Smooth muscle cell (in vitro differentiated cells): ENCODE measurements at regions not wholly inside any gene's neighbourhood (a gene's known extent, or its start where the extent isn't known, plus 50 kb on each side); places are given as distances from the start of the nearest gene placed in this dataset.

Source experiments
- DNase-seq: peaks from one replicate; lab custom pipeline; 2025; ENCODE audit not compliant: unreplicated experiment; lab: John Stamatoyannopoulos, UW
- H2AFZ ChIP-seq: fragments of 200-600 bp; sonication (generic); 2 replicates; pipeline ENCODE4 v1.6.0; 2016; ENCODE audit warnings: antibody characterized with exemption, low read depth, mild to moderate bottlenecking
- H3F3A ChIP-seq: fragments of 200-600 bp; sonication (generic); 2 replicates; pipeline ENCODE4 v1.6.0; 2017; ENCODE audit warnings: antibody characterized with exemption, low read depth
- H3K27ac ChIP-seq: fragments of 200-600 bp; sonication (generic); 2 replicates; pipeline ENCODE4 v1.5.1; 2016; ENCODE audit warnings: low read depth, mild to moderate bottlenecking
- H3K27me3 ChIP-seq: fragments of 200-600 bp; sonication (generic); 2 replicates; pipeline ENCODE4 v1.6.1; 2016; ENCODE audit warnings: low read depth, mild to moderate bottlenecking
- H3K36me3 ChIP-seq: fragments of 200-600 bp; sonication (generic); 2 replicates; pipeline ENCODE4 v1.5.1; 2016; ENCODE audit warnings: low read depth
- H3K4me1 ChIP-seq: fragments of 200-600 bp; sonication (generic); 2 replicates; pipeline ENCODE4 v1.5.1; 2016; ENCODE audit warnings: low read depth
- H3K4me2 ChIP-seq: fragments of 200-600 bp; sonication (generic); 2 replicates; pipeline ENCODE4 v1.6.0; 2016; ENCODE audit warnings: mild to moderate bottlenecking
- H3K4me3 ChIP-seq: fragments of 200-600 bp; sonication (generic); 2 replicates; pipeline ENCODE4 v1.5.1; 2016; ENCODE audit warnings: mild to moderate bottlenecking
- H3K79me2 ChIP-seq: fragments of 200-600 bp; sonication (generic); 2 replicates; pipeline ENCODE4 v1.6.0; 2016; ENCODE audit warnings: low read depth, mild to moderate bottlenecking
- H3K9ac ChIP-seq: fragments of 200-600 bp; sonication (generic); 2 replicates; pipeline ENCODE4 v1.6.0; 2016; ENCODE audit warnings: low read depth
- H3K9me3 ChIP-seq: fragments of 200-600 bp; sonication (generic); replicated peaks from 2 replicates; pipeline ENCODE4 v1.5.1; 2016; ENCODE audit warnings: low read depth
- H4K20me1 ChIP-seq: fragments of 200-600 bp; sonication (generic); 2 replicates; pipeline ENCODE4 v1.6.0; 2016; ENCODE audit warnings: low read depth
- WGBS: methylation state at CpG from one replicate; pipeline ENCODE4 v1.1.7; 2016; ENCODE audit warnings: low lambda C conversion rate; 5-methylcytosine and 5-hydroxymethylcytosine counted together
- TF ChIP-seq, protein P1 (sequence below): fragments of 200-600 bp; sonication (generic); IDR thresholded peaks from 2 replicates; pipeline ENCODE4 v1.5.1; 2017; ENCODE audit warnings: borderline replicate concordance, mild to moderate bottlenecking, antibody characterized with exemption; ENCODE audit not compliant: insufficient read depth, poor library complexity, severe bottlenecking

DNA sequence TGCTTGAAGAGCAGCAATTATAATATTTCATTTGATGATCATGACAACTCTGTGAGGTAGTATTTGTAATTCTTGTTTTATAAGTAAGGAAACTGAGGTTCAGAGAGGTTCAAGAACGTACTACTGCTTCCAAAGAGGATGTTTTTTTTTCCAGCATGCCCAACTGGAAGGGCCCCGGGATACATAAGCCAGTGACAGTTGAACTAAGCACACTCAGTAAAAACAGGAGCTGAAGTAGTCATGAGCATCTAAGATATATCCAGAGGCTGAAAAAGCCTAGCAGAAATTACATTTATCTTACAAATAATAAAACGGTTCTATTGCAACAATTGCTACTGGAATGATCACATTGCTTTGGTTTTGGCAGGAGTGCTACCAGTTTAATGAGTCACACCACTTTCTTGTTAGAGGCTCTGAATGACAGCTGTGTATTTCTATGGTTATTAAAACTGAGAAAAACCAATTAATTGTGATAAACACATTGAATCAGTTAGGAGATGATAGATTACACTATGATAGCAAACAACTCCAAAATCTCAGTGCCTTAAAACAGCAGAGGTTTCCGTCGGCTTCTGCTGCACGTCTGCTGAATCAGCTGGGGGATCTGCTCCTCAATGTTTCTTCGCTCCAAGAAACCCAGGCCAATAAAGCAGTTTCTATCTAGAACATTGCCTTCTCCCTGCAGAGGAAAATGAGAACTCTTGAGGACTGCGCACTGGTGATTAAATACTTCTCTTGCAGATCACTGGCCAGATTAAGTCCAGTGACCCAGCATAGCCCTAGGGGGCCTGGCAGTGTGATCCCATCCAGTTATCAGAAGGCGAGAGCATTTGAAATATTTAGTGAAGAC lies 522.7 kb downstream of the PLPP3 start:
- Histone ChIP-seq H3K4me3 (no peak overlapping the region), H3K79me2 (no peaks in the 10 kb centered on the region), H3K27ac (no peak overlapping the region), H3K36me3 (no peaks in the 10 kb centered on the region), H4K20me1 (no peaks in the 10 kb centered on the region), H3K4me1 (no peaks in the 10 kb centered on the region), H3K27me3 (no peaks in the 10 kb centered on the region), H2AFZ (no peak overlapping the region), H3K9me3 (no peaks in the 10 kb centered on the region), H3K9ac (no peak overlapping the region), H3F3A (no peaks in the 10 kb centered on the region), H3K4me2 (peak overlapping the region; percentile 15)
- TF ChIP-seq, protein P1, sequence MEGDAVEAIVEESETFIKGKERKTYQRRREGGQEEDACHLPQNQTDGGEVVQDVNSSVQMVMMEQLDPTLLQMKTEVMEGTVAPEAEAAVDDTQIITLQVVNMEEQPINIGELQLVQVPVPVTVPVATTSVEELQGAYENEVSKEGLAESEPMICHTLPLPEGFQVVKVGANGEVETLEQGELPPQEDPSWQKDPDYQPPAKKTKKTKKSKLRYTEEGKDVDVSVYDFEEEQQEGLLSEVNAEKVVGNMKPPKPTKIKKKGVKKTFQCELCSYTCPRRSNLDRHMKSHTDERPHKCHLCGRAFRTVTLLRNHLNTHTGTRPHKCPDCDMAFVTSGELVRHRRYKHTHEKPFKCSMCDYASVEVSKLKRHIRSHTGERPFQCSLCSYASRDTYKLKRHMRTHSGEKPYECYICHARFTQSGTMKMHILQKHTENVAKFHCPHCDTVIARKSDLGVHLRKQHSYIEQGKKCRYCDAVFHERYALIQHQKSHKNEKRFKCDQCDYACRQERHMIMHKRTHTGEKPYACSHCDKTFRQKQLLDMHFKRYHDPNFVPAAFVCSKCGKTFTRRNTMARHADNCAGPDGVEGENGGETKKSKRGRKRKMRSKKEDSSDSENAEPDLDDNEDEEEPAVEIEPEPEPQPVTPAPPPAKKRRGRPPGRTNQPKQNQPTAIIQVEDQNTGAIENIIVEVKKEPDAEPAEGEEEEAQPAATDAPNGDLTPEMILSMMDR = no peak
- DNase-seq = no peak
- WGBS = 41% methylated on average over 9 of the region's 9 CpGs

DNA sequence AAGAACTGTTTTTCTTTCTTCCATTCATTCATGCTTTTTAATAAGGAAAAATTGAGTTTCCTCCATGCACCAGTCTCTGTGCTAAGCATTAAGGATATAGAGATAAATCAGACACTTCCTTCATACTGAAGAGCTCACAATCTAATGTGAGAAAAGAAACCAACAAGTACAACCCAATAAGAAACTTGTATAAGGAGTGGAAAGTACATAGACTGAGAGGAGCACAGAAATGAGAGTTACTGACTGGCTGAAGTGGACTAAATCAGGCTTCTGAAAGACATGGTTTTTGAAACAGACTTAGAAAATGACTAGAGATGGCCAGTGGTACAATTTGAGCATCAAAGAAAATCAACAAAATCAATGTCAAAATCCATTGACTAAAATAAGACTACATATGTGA lies 524.4 kb downstream of the PLPP3 start:
- no peak overlapping the region for H3K27ac ChIP-seq
- H3K36me3 ChIP-seq = no peaks in the 10 kb centered on the region

DNA sequence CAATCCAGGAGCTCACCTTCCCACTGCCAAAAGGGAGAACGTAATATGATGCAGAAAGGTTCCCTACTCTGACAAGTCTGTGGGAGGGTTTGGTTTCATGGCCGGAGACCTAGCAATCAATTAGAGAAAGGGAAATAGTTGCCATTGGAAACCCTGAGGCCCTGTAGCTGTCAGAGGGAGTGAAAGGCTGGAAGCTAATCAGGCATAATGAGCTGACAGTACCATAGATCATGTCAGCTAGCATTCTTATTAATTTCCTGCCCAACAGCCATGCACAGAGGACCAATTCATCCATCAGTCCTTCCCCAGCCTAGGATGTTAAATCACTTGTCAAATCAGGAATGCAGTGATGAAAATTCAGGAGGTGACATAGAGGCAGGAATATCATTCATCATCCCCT lies 527.3 kb downstream of the PLPP3 start:
- Histone ChIP-seq H3K4me2 (no peak overlapping the region), H3K4me3 (no peak overlapping the region), H4K20me1 (no peaks in the 10 kb centered on the region), H3K36me3 (no peaks in the 10 kb centered on the region), H3K27me3 (no peaks in the 10 kb centered on the region), H3K79me2 (no peaks in the 10 kb centered on the region), H3K9me3 (no peaks in the 10 kb centered on the region), H2AFZ (no peak overlapping the region), H3K9ac (no peak overlapping the region), H3K27ac (no peak overlapping the region), H3F3A (no peaks in the 10 kb centered on the region), H3K4me1 (no peaks in the 10 kb centered on the region)
- WGBS = 87% methylated on average over 2 of the region's 2 CpGs
- DNase-seq = no peak
- TF ChIP-seq, protein P1 = no peak

More for the DNA sequence above, 524.4 kb downstream of the PLPP3 start:
- no peak overlapping the region for H3K4me3 ChIP-seq
- H3F3A ChIP-seq = no peaks in the 10 kb centered on the region
- DNase-seq = no peak
- no peaks in the 10 kb centered on the region for H3K27me3 ChIP-seq
- H3K9ac ChIP-seq = no peak overlapping the region
- no peak overlapping the region for H2AFZ ChIP-seq
- no peak overlapping the region for H3K4me2 ChIP-seq
- no peaks in the 10 kb centered on the region for H3K4me1 ChIP-seq
- H3K79me2 ChIP-seq = no peaks in the 10 kb centered on the region
- no peaks in the 10 kb centered on the region for H3K9me3 ChIP-seq
- no peaks in the 10 kb centered on the region for H4K20me1 ChIP-seq
- TF ChIP-seq, protein P1 = no peak

DNA sequence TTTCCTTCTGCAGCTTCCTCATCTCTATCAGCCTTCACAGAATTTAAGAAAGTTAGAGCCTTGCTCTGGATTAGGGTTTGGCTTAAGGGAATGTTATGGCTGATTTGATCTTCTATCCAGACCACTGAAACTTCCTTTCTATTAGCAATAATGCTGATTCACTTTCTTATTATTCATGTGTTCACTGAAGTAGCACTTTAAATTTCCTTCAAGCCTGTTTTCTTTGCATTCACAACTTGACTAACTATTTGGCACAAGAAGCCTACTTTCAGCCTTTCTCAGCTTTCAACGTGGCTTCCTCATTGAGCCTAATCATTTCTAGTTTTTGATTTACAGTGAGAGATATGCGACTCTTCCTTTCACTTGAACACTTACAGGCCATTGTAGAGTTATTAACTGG lies 528.5 kb downstream of the PLPP3 start:
- H3K4me1 ChIP-seq = no peaks in the 10 kb centered on the region
- no peaks in the 10 kb centered on the region for H3K9me3 ChIP-seq
- no peak overlapping the region for H3K4me3 ChIP-seq
- H3K4me2 ChIP-seq = no peak overlapping the region
- H3K36me3 ChIP-seq = no peaks in the 10 kb centered on the region
- TF ChIP-seq, protein P1 = no peak
- no peaks in the 10 kb centered on the region for H3K27me3 ChIP-seq
- H3K79me2 ChIP-seq = no peaks in the 10 kb centered on the region
- DNase-seq = no peak
- H3K9ac ChIP-seq = no peak overlapping the region
- no peaks in the 10 kb centered on the region for H4K20me1 ChIP-seq
- no peaks in the 10 kb centered on the region for H3F3A ChIP-seq
- WGBS = 82% methylated on average over 2 of the region's 2 CpGs
- no peak overlapping the region for H2AFZ ChIP-seq
- H3K27ac ChIP-seq = no peak overlapping the region
